ENCODE measurements at regions not wholly inside any gene's neighbourhood (a gene's known extent, or its start where the extent isn't known, plus 50 kb on each side); places are given as distances from the start of the nearest gene placed in this dataset.

- TF ChIP-seq CTCF (conservative IDR thresholded peaks at IDR 0.05; ENCODE audit: low read depth, low read length) (no peak), EZH2 (IDR thresholded peaks at IDR 0.05; ENCODE audit: borderline replicate concordance, low read depth, low read length, poor library complexity, severe bottlenecking) (no peak)
These were observed 136.3 kb upstream of the ANK3 start for GRCh38 chr10:60525716-60526585.

All from A673 (cell line).